SK-N-SH treated with all-trans-retinoic acid at 6 μM for 48 hours (cell line): ENCODE measurements at regions not wholly inside any gene's neighbourhood (a gene's known extent, or its start where the extent isn't known, plus 50 kb on each side); places are given as distances from the start of the nearest gene placed in this dataset.

Source experiments
- ATAC-seq: fragments of 200-7000 bp; cut with Tn5 transposase; 3 replicates; pipeline ENCODE4 v1.9.1; 2020; ENCODE audit warnings: mild to moderate bottlenecking, moderate library complexity
- ARNTL ChIP-seq: fragments of 450-650 bp; formaldehyde crosslinking; IDR thresholded peaks from 2 replicates; pipeline ENCODE4 v1.5.0; 2020; ENCODE audit warnings: low read depth, mild to moderate bottlenecking, moderate library complexity, borderline replicate concordance
- BACH2 ChIP-seq: fragments of 250-450 bp; sonication (Bioruptor Pico); IDR thresholded peaks from 2 replicates; pipeline ENCODE4 v1.9.0; 2021; ENCODE audit warnings: mild to moderate bottlenecking, borderline replicate concordance
- CSDC2 ChIP-seq: fragments of 250-450 bp; sonication (Bioruptor Pico); IDR thresholded peaks from 2 replicates; pipeline ENCODE4 v1.5.0; 2020; ENCODE audit warnings: mild to moderate bottlenecking, moderate library complexity
- ESRRG ChIP-seq: fragments of 250-450 bp; sonication (Bioruptor Pico); IDR thresholded peaks from 2 replicates; pipeline ENCODE4 v1.6.1; 2021; ENCODE audit warnings: mild to moderate bottlenecking
- GLIS3 ChIP-seq: fragments of 250-450 bp; sonication (Bioruptor Pico); IDR thresholded peaks from 2 replicates; pipeline ENCODE4 v1.5.0; 2020; ENCODE audit warnings: mild to moderate bottlenecking, moderate library complexity
- ISL1 ChIP-seq: fragments of 250-450 bp; sonication (Bioruptor Pico); IDR thresholded peaks from 2 replicates; pipeline ENCODE4 v2.1.2; 2022; ENCODE audit warnings: mild to moderate bottlenecking, moderate library complexity
- OSR1 ChIP-seq: fragments of 250-450 bp; sonication (Bioruptor Pico); IDR thresholded peaks from 2 replicates; pipeline ENCODE4 v1.8.0; 2022; ENCODE audit warnings: moderate library complexity, mild to moderate bottlenecking, inconsistent platforms
- PPARA ChIP-seq: fragments of 250-450 bp; sonication (Bioruptor Pico); IDR thresholded peaks from 2 replicates; pipeline ENCODE4 v1.5.0; 2020; ENCODE audit warnings: mild to moderate bottlenecking, borderline replicate concordance
- RARB ChIP-seq: fragments of 250-450 bp; sonication (Bioruptor Pico); IDR thresholded peaks from 2 replicates; pipeline ENCODE4 v1.8.0; 2021; ENCODE audit warnings: mild to moderate bottlenecking, moderate library complexity
- SNAI2 ChIP-seq: fragments of 250-450 bp; sonication (Bioruptor Pico); IDR thresholded peaks from 2 replicates; pipeline ENCODE4 v1.5.0; 2020; ENCODE audit warnings: mild to moderate bottlenecking, moderate library complexity
- TOX ChIP-seq: fragments of 250-450 bp; sonication (Bioruptor Pico); IDR thresholded peaks from 2 replicates; pipeline ENCODE4 v1.8.0; 2021; ENCODE audit warnings: mild to moderate bottlenecking, moderate library complexity, borderline replicate concordance
- ZC3H10 ChIP-seq: fragments of 250-450 bp; sonication (Bioruptor Pico); IDR thresholded peaks from 2 replicates; pipeline ENCODE4 v1.5.1; 2021; ENCODE audit warnings: mild to moderate bottlenecking, moderate library complexity
- ZFP3 ChIP-seq: fragments of 250-450 bp; sonication (Bioruptor Pico); IDR thresholded peaks from 2 replicates; pipeline ENCODE4 v1.5.0; 2020; ENCODE audit warnings: mild to moderate bottlenecking, moderate library complexity
- ZFP30 ChIP-seq: fragments of 450-650 bp; formaldehyde crosslinking; IDR thresholded peaks from 2 replicates; pipeline ENCODE4 v1.5.0; 2022; ENCODE audit warnings: mild to moderate bottlenecking, moderate library complexity
- ZNF565 ChIP-seq: fragments of 450-650 bp; formaldehyde crosslinking; conservative IDR thresholded peaks from 2 replicates; pipeline ENCODE4 v1.5.0; 2020; ENCODE audit warnings: low read depth, mild to moderate bottlenecking, moderate library complexity
- ZNF70 ChIP-seq: fragments of 450-650 bp; formaldehyde crosslinking; IDR thresholded peaks from 2 replicates; pipeline ENCODE4 v1.5.0; 2020; ENCODE audit warnings: mild to moderate bottlenecking, moderate library complexity
- TF ChIP-seq, protein P1 (sequence below): fragments of 250-450 bp; sonication (Bioruptor Pico); IDR thresholded peaks from 2 replicates; pipeline ENCODE4 v1.8.0; 2021; ENCODE audit warnings: low read depth, mild to moderate bottlenecking, moderate library complexity, borderline replicate concordance
- TF ChIP-seq, protein P2 (sequence below): fragments of 250-450 bp; sonication (Bioruptor Pico); IDR thresholded peaks from 2 replicates; pipeline ENCODE4 v1.5.0; 2020; ENCODE audit warnings: mild to moderate bottlenecking, moderate library complexity
- TF ChIP-seq, protein P3 (sequence below): fragments of 250-450 bp; sonication (Bioruptor Pico); IDR thresholded peaks from 2 replicates; pipeline ENCODE4 v1.8.0; 2020; ENCODE audit warnings: mild to moderate bottlenecking, moderate library complexity, borderline replicate concordance
- TF ChIP-seq, protein P4 (sequence below): fragments of 250-450 bp; sonication (Bioruptor Pico); IDR thresholded peaks from 2 replicates; pipeline ENCODE4 v1.5.1; 2020; ENCODE audit warnings: low read depth, mild to moderate bottlenecking, moderate library complexity
- TF ChIP-seq, protein P5 (sequence below): fragments of 250-450 bp; sonication (Bioruptor Pico); IDR thresholded peaks from 2 replicates; pipeline ENCODE4 v1.5.1; 2021; ENCODE audit warnings: mild to moderate bottlenecking, moderate library complexity

DNA sequence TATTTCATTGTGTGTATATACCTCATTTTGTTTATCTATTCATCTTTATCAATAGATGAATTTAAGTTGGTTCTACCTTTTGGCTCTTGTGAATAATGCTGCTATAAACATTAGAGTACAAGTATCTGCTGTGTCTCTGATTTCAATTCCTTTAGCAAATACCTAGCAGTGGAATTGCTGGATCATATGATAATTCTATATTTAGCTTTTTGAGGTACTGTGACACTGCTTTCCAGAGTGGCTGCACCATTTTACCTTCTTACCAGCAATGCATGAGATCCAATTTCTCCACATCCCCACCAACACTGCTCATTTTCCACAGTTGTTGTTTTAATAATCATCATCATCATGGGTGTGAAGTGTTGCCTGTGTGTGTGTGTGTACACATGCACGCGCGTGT lies 182.3 kb downstream of the MBOAT1 start:
- no peak for TF ChIP-seq ZFP3 (CRISPR knock-in tag)
- no peak for TF ChIP-seq SNAI2 (CRISPR knock-in tag)
- no peak for TF ChIP-seq PPARA (CRISPR knock-in tag)
- TF ChIP-seq, protein P1, sequence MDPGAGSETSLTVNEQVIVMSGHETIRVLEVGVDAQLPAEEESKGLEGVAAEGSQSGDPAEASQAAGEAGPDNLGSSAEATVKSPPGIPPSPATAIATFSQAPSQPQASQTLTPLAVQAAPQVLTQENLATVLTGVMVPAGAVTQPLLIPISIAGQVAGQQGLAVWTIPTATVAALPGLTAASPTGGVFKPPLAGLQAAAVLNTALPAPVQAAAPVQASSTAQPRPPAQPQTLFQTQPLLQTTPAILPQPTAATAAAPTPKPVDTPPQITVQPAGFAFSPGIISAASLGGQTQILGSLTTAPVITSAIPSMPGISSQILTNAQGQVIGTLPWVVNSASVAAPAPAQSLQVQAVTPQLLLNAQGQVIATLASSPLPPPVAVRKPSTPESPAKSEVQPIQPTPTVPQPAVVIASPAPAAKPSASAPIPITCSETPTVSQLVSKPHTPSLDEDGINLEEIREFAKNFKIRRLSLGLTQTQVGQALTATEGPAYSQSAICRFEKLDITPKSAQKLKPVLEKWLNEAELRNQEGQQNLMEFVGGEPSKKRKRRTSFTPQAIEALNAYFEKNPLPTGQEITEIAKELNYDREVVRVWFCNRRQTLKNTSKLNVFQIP (CRISPR knock-in tag) = no peak
- TF ChIP-seq ARNTL (CRISPR knock-in tag) = no peak
- no peak for TF ChIP-seq ISL1
- TF ChIP-seq, protein P2, sequence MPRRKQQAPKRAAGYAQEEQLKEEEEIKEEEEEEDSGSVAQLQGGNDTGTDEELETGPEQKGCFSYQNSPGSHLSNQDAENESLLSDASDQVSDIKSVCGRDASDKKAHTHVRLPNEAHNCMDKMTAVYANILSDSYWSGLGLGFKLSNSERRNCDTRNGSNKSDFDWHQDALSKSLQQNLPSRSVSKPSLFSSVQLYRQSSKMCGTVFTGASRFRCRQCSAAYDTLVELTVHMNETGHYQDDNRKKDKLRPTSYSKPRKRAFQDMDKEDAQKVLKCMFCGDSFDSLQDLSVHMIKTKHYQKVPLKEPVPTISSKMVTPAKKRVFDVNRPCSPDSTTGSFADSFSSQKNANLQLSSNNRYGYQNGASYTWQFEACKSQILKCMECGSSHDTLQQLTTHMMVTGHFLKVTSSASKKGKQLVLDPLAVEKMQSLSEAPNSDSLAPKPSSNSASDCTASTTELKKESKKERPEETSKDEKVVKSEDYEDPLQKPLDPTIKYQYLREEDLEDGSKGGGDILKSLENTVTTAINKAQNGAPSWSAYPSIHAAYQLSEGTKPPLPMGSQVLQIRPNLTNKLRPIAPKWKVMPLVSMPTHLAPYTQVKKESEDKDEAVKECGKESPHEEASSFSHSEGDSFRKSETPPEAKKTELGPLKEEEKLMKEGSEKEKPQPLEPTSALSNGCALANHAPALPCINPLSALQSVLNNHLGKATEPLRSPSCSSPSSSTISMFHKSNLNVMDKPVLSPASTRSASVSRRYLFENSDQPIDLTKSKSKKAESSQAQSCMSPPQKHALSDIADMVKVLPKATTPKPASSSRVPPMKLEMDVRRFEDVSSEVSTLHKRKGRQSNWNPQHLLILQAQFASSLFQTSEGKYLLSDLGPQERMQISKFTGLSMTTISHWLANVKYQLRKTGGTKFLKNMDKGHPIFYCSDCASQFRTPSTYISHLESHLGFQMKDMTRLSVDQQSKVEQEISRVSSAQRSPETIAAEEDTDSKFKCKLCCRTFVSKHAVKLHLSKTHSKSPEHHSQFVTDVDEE (CRISPR knock-in tag) = no peak
- TF ChIP-seq GLIS3 (CRISPR knock-in tag) = no peak
- TF ChIP-seq, protein P3, sequence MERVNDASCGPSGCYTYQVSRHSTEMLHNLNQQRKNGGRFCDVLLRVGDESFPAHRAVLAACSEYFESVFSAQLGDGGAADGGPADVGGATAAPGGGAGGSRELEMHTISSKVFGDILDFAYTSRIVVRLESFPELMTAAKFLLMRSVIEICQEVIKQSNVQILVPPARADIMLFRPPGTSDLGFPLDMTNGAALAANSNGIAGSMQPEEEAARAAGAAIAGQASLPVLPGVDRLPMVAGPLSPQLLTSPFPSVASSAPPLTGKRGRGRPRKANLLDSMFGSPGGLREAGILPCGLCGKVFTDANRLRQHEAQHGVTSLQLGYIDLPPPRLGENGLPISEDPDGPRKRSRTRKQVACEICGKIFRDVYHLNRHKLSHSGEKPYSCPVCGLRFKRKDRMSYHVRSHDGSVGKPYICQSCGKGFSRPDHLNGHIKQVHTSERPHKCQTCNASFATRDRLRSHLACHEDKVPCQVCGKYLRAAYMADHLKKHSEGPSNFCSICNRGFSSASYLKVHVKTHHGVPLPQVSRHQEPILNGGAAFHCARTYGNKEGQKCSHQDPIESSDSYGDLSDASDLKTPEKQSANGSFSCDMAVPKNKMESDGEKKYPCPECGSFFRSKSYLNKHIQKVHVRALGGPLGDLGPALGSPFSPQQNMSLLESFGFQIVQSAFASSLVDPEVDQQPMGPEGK (CRISPR knock-in tag) = no peak
- TF ChIP-seq, protein P4, sequence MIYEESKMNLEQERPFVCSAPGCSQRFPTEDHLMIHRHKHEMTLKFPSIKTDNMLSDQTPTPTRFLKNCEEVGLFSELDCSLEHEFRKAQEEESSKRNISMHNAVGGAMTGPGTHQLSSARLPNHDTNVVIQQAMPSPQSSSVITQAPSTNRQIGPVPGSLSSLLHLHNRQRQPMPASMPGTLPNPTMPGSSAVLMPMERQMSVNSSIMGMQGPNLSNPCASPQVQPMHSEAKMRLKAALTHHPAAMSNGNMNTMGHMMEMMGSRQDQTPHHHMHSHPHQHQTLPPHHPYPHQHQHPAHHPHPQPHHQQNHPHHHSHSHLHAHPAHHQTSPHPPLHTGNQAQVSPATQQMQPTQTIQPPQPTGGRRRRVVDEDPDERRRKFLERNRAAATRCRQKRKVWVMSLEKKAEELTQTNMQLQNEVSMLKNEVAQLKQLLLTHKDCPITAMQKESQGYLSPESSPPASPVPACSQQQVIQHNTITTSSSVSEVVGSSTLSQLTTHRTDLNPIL = no peak
- no peak for TF ChIP-seq CSDC2 (CRISPR knock-in tag)
- TF ChIP-seq TOX (CRISPR knock-in tag) = no peak
- no peak for TF ChIP-seq BACH2 (CRISPR knock-in tag)
- no peak for TF ChIP-seq ZNF70
- no peak for TF ChIP-seq RARB (CRISPR knock-in tag)
- TF ChIP-seq, protein P5, sequence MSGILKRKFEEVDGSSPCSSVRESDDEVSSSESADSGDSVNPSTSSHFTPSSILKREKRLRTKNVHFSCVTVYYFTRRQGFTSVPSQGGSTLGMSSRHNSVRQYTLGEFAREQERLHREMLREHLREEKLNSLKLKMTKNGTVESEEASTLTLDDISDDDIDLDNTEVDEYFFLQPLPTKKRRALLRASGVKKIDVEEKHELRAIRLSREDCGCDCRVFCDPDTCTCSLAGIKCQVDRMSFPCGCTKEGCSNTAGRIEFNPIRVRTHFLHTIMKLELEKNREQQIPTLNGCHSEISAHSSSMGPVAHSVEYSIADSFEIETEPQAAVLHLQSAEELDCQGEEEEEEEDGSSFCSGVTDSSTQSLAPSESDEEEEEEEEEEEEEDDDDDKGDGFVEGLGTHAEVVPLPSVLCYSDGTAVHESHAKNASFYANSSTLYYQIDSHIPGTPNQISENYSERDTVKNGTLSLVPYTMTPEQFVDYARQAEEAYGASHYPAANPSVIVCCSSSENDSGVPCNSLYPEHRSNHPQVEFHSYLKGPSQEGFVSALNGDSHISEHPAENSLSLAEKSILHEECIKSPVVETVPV (CRISPR knock-in tag) = no peak
- no peak for TF ChIP-seq ZNF565
- no peak for TF ChIP-seq OSR1 (CRISPR knock-in tag)
- TF ChIP-seq ZFP30 = no peak
- ATAC-seq = no peak

DNA sequence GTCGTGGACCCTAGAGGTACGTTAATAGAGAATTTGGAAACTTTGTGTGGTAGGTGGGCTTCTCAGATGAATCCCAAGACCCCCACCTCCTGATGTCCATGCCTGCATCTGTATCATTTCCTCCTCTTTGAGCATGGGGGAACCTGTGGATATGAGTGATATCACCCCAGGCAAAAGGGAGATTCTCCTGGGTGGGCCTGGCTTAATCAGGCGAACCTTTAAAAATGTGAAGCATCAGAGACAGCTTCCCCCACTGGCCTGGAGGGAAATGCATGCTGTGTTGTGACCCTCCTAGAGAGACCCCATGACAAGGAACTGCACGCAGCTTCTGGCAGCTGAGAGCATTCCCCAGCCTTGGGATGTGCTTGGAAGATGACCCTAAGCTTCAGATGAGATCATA lies 180.9 kb downstream of the MBOAT1 start:
- no peak for ATAC-seq
- TF ChIP-seq ZC3H10 (CRISPR knock-in tag) (no peak), OSR1 (CRISPR knock-in tag) (no peak), ZFP30 (no peak), SNAI2 (CRISPR knock-in tag) (no peak), PPARA (CRISPR knock-in tag) (no peak), ESRRG (CRISPR knock-in tag) (no peak), RARB (CRISPR knock-in tag) (no peak), BACH2 (CRISPR knock-in tag) (no peak), ZNF70 (no peak)
- TF ChIP-seq, protein P4 = no peak
- TF ChIP-seq, protein P1 (CRISPR knock-in tag) = no peak
